ENCODE measurements at regions not wholly inside any gene's neighbourhood (a gene's known extent, or its start where the extent isn't known, plus 50 kb on each side); places are given as distances from the start of the nearest gene placed in this dataset.

- no peaks in the 10 kb centered on the region for H3K4me1 ChIP-seq (ENCODE audit: insufficient read depth, low read length)
- no peaks in the 10 kb centered on the region for H3K36me3 Mint-ChIP-seq
- H3K9me3 ChIP-seq (ENCODE audit: low read length) = no peaks in the 10 kb centered on the region
- no peak overlapping the region for H3K27ac Mint-ChIP-seq
- H3K4me3 Mint-ChIP-seq = no peak overlapping the region
- H3K4me1 Mint-ChIP-seq = no peaks in the 10 kb centered on the region
- CTCF ChIA-PET = no interaction called here
- no peak overlapping the region for H3K4me3 ChIP-seq (ENCODE audit: low read length)
- no peaks in the 10 kb centered on the region for H3K36me3 ChIP-seq (ENCODE audit: insufficient read depth, low read length)
- POLR2A ChIA-PET = no interaction called here
- peaks cover 6 to 15% of the 10 kb centered on the region in 2 donors for H3K27me3 Mint-ChIP-seq
- H3K27ac ChIP-seq (ENCODE audit: low read depth, low read length) = no peak overlapping the region
- DNase-seq = no peak
- peaks cover 0 to 3% (median 0%) of the 10 kb centered on the region in 5 donors for H3K9me3 Mint-ChIP-seq
- no peaks in the 10 kb centered on the region for H3K27me3 ChIP-seq (ENCODE audit: insufficient read depth, low read length, poor library complexity, severe bottlenecking)
Measured at GRCh38 chr1:62991152-62991551, 207.2 kb downstream of the ATG4C start.

DNA sequence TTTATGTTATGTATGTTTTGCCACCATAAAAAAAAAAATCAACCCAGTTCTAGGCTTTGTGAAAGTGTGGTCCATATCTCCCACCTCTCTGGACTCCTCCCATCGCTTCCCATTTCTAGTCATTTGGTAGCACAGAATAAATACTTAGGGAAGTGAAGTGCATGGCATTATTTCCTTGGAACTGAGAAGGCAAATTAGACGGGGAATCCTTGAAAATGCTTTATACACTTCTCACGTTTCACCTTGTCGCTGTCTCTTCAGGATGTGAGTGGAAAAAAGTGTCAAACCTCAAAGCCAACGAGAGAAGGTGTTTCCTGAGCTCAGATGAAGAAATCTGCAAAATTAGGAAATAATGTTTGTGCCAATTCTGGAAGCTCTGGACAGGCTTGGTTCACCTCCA, 209.9 kb downstream of the ATG4C start:
- POLR2A ChIA-PET = no interaction called here
- Mint-ChIP-seq H3K4me1 (no peaks in the 10 kb centered on the region), H3K27ac (no peak overlapping the region), H3K9me3 (no peaks in the 10 kb centered on the region), H3K4me3 (no peak overlapping the region), H3K36me3 (no peaks in the 10 kb centered on the region), H3K27me3 (peaks cover 8 to 17% of the 10 kb centered on the region in 2 donors)
- H3K4me1 ChIP-seq (ENCODE audit: insufficient read depth, low read length) = no peaks in the 10 kb centered on the region
- no peaks in the 10 kb centered on the region for H3K27me3 ChIP-seq (ENCODE audit: insufficient read depth, low read length, poor library complexity, severe bottlenecking)
- CTCF ChIA-PET = no interaction called here
- no peaks in the 10 kb centered on the region for H3K36me3 ChIP-seq (ENCODE audit: insufficient read depth, low read length)
- no peaks in the 10 kb centered on the region for H3K9me3 ChIP-seq (ENCODE audit: low read length)
- no peak for DNase-seq
- no peak overlapping the region for H3K27ac ChIP-seq (ENCODE audit: low read depth, low read length)
- H3K4me3 ChIP-seq (ENCODE audit: low read length) = no peak overlapping the region

DNA sequence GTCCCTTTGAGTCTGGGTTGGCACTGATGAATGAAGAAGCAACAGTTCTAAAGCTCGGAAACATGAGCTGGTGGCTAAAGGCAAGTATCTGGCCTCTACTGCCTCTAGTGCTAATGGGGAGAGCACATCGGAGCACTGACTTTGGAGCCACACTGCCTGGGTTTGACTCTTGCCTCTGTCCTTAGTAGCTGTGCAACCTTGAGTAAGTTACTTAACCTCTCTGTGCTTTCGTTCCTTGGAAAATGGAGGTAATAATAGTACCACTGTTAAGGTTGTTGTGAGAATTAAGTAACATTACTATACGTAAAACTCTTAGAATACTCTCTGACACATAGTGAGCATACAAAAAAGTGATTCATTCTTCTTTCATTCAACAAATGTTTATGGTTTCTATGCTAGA, 211.2 kb downstream of the ATG4C start:
- H3K4me3 ChIP-seq (ENCODE audit: low read length) = no peak overlapping the region
- no peak overlapping the region for H3K27ac ChIP-seq (ENCODE audit: low read depth, low read length)
- Mint-ChIP-seq H3K27me3 (peaks cover 11 to 20% of the 10 kb centered on the region in 2 donors), H3K9me3 (no peaks in the 10 kb centered on the region), H3K36me3 (no peaks in the 10 kb centered on the region), H3K27ac (no peak overlapping the region), H3K4me3 (no peak overlapping the region), H3K4me1 (no peaks in the 10 kb centered on the region)
- DNase-seq = no peak
- H3K36me3 ChIP-seq (ENCODE audit: insufficient read depth, low read length) = no peaks in the 10 kb centered on the region
- no peaks in the 10 kb centered on the region for H3K9me3 ChIP-seq (ENCODE audit: low read length)
- H3K4me1 ChIP-seq (ENCODE audit: insufficient read depth, low read length) = no peaks in the 10 kb centered on the region
- ChIA-PET CTCF (no interaction called here), POLR2A (no interaction called here)
- no peaks in the 10 kb centered on the region for H3K27me3 ChIP-seq (ENCODE audit: insufficient read depth, low read length, poor library complexity, severe bottlenecking)

- DNase-seq = no peak
- no peaks in the 10 kb centered on the region for H3K9me3 Mint-ChIP-seq
- no peak overlapping the region for H3K27ac Mint-ChIP-seq
- H3K36me3 ChIP-seq (ENCODE audit: insufficient read depth, low read length) = no peaks in the 10 kb centered on the region
- H3K27ac ChIP-seq (ENCODE audit: low read depth, low read length) = no peak overlapping the region
- H3K4me1 Mint-ChIP-seq = no peaks in the 10 kb centered on the region
- ChIA-PET POLR2A (no interaction called here), CTCF (no interaction called here)
- no peak overlapping the region for H3K4me3 ChIP-seq (ENCODE audit: low read length)
- H3K27me3 ChIP-seq (ENCODE audit: insufficient read depth, low read length, poor library complexity, severe bottlenecking) = no peaks in the 10 kb centered on the region
- no peaks in the 10 kb centered on the region for H3K9me3 ChIP-seq (ENCODE audit: low read length)
- H3K4me3 Mint-ChIP-seq = no peak overlapping the region
- no peaks in the 10 kb centered on the region for H3K36me3 Mint-ChIP-seq
- H3K4me1 ChIP-seq (ENCODE audit: insufficient read depth, low read length) = no peaks in the 10 kb centered on the region
- H3K27me3 Mint-ChIP-seq = peaks cover 11 to 19% of the 10 kb centered on the region in 2 donors
Measured at GRCh38 chr1:62997884-62998283, 214.0 kb downstream of the ATG4C start.

GRCh38 chr1:62998845-62999649, 215.1 kb downstream of the ATG4C start:
- ChIA-PET CTCF (no interaction called here), POLR2A (no interaction called here)
- Histone ChIP-seq H3K27ac (ENCODE audit: low read depth, low read length) (no peak overlapping the region), H3K4me1 (ENCODE audit: insufficient read depth, low read length) (no peaks in the 10 kb centered on the region), H3K36me3 (ENCODE audit: insufficient read depth, low read length) (no peaks in the 10 kb centered on the region), H3K9me3 (ENCODE audit: low read length) (no peaks in the 10 kb centered on the region), H3K4me3 (ENCODE audit: low read length) (no peak overlapping the region), H3K27me3 (ENCODE audit: insufficient read depth, low read length, poor library complexity, severe bottlenecking) (no peaks in the 10 kb centered on the region)
- H3K4me3 Mint-ChIP-seq = no peak overlapping the region
- no peaks in the 10 kb centered on the region for H3K9me3 Mint-ChIP-seq
- peaks cover 11 to 15% of the 10 kb centered on the region in 2 donors for H3K27me3 Mint-ChIP-seq
- DNase-seq = no peak
- H3K27ac Mint-ChIP-seq = no peak overlapping the region
- H3K4me1 Mint-ChIP-seq = no peaks in the 10 kb centered on the region
- no peaks in the 10 kb centered on the region for H3K36me3 Mint-ChIP-seq

- no peaks in the 10 kb centered on the region for H3K36me3 Mint-ChIP-seq
- no peaks in the 10 kb centered on the region for H3K4me1 Mint-ChIP-seq
- H3K9me3 Mint-ChIP-seq = no peaks in the 10 kb centered on the region
- H3K27me3 Mint-ChIP-seq = peaks cover 11 to 15% of the 10 kb centered on the region in 2 donors
- Histone ChIP-seq H3K27me3 (ENCODE audit: insufficient read depth, low read length, poor library complexity, severe bottlenecking) (no peaks in the 10 kb centered on the region), H3K36me3 (ENCODE audit: insufficient read depth, low read length) (no peaks in the 10 kb centered on the region), H3K27ac (ENCODE audit: low read depth, low read length) (no peak overlapping the region), H3K4me3 (ENCODE audit: low read length) (no peak overlapping the region), H3K9me3 (ENCODE audit: low read length) (no peaks in the 10 kb centered on the region), H3K4me1 (ENCODE audit: insufficient read depth, low read length) (no peaks in the 10 kb centered on the region)
- CTCF ChIA-PET = no interaction called here
- POLR2A ChIA-PET = no interaction called here
- no peak overlapping the region for H3K27ac Mint-ChIP-seq
- no peak for DNase-seq
- no peak overlapping the region for H3K4me3 Mint-ChIP-seq
Measured at GRCh38 chr1:63000508-63000907, 216.6 kb downstream of the ATG4C start.

GRCh38 chr1:63004868-63005267, 220.9 kb downstream of the ATG4C start:
- H3K9me3 ChIP-seq (ENCODE audit: low read length) = no peaks in the 10 kb centered on the region
- DNase-seq = no peak
- H3K4me1 ChIP-seq (ENCODE audit: insufficient read depth, low read length) = no peaks in the 10 kb centered on the region
- H3K27me3 ChIP-seq (ENCODE audit: insufficient read depth, low read length, poor library complexity, severe bottlenecking) = no peaks in the 10 kb centered on the region
- H3K27ac ChIP-seq (ENCODE audit: low read depth, low read length) = no peak overlapping the region
- H3K36me3 ChIP-seq (ENCODE audit: insufficient read depth, low read length) = no peaks in the 10 kb centered on the region
- no peaks in the 10 kb centered on the region for H3K9me3 Mint-ChIP-seq
- no peak overlapping the region for H3K4me3 Mint-ChIP-seq
- no peak overlapping the region for H3K27ac Mint-ChIP-seq
- ChIA-PET POLR2A (no interaction called here), CTCF (no interaction called here)
- H3K27me3 Mint-ChIP-seq = peaks cover 6% of the 10 kb centered on the region in 2 donors
- no peak overlapping the region for H3K4me3 ChIP-seq (ENCODE audit: low read length)
- no peaks in the 10 kb centered on the region for H3K4me1 Mint-ChIP-seq
- no peaks in the 10 kb centered on the region for H3K36me3 Mint-ChIP-seq

GRCh38 chr1:63005812-63006211, 221.9 kb downstream of the ATG4C start:
- Mint-ChIP-seq H3K27ac (no peak overlapping the region), H3K27me3 (peaks cover 2 to 3% of the 10 kb centered on the region in 2 donors), H3K4me1 (no peaks in the 10 kb centered on the region), H3K36me3 (no peaks in the 10 kb centered on the region), H3K9me3 (no peaks in the 10 kb centered on the region), H3K4me3 (no peak overlapping the region)
- Histone ChIP-seq H3K4me1 (ENCODE audit: insufficient read depth, low read length) (no peaks in the 10 kb centered on the region), H3K36me3 (ENCODE audit: insufficient read depth, low read length) (no peaks in the 10 kb centered on the region), H3K9me3 (ENCODE audit: low read length) (no peaks in the 10 kb centered on the region), H3K27ac (ENCODE audit: low read depth, low read length) (no peak overlapping the region), H3K27me3 (ENCODE audit: insufficient read depth, low read length, poor library complexity, severe bottlenecking) (no peaks in the 10 kb centered on the region), H3K4me3 (ENCODE audit: low read length) (no peak overlapping the region)
- ChIA-PET CTCF (no interaction called here), POLR2A (no interaction called here)
- DNase-seq = no peak

GRCh38 chr1:63009421-63009820, 225.5 kb downstream of the ATG4C start:
- no peak overlapping the region for H3K4me3 Mint-ChIP-seq
- no peaks in the 10 kb centered on the region for H3K9me3 Mint-ChIP-seq
- Histone ChIP-seq H3K27ac (ENCODE audit: low read depth, low read length) (no peak overlapping the region), H3K27me3 (ENCODE audit: insufficient read depth, low read length, poor library complexity, severe bottlenecking) (no peaks in the 10 kb centered on the region), H3K9me3 (ENCODE audit: low read length) (no peaks in the 10 kb centered on the region), H3K36me3 (ENCODE audit: insufficient read depth, low read length) (no peaks in the 10 kb centered on the region), H3K4me3 (ENCODE audit: low read length) (no peak overlapping the region), H3K4me1 (ENCODE audit: insufficient read depth, low read length) (no peaks in the 10 kb centered on the region)
- no peaks in the 10 kb centered on the region for H3K4me1 Mint-ChIP-seq
- no peak overlapping the region for H3K27ac Mint-ChIP-seq
- no peak for DNase-seq
- CTCF ChIA-PET = no interaction called here
- POLR2A ChIA-PET = no interaction called here
- H3K36me3 Mint-ChIP-seq = no peaks in the 10 kb centered on the region
- peaks cover 0 to 2% of the 10 kb centered on the region in 2 donors for H3K27me3 Mint-ChIP-seq

All from CD8-positive, alpha-beta memory T cell (primary cell).